ENCODE measurements at regions not wholly inside any gene's neighbourhood (a gene's known extent, or its start where the extent isn't known, plus 50 kb on each side); places are given as distances from the start of the nearest gene placed in this dataset.
A peak's percentile ranks its signal among the peaks of the same experiment; 100 is the strongest.

- Mint-ChIP-seq H3K27ac (peak overlapping the region; percentile 86 to 91), H3K9me3 (no peaks in the 10 kb centered on the region), H3K36me3 (peaks cover 4 to 13% of the 10 kb centered on the region in 2 donors)
- ATAC-seq (peak; percentile 78 to 81), DNase-seq (ENCODE audit: low spot score in 2 of 2) (no peak)
These were observed 60.9 kb upstream of the CLCN4 start for GRCh38 chrX:10095698-10096432.

GRCh38 chrX:10098270-10098713 lies 58.5 kb upstream of the CLCN4 start:
- peaks cover 0 to 13% of the 10 kb centered on the region in 2 donors for H3K36me3 Mint-ChIP-seq
- DNase-seq (ENCODE audit: low spot score in 2 of 2) (peak in 1 of 2 donors; percentile 22), ATAC-seq (peak; percentile 60 to 72)
- H3K27ac Mint-ChIP-seq: peak overlapping the region; percentile 83 to 93
- no peaks in the 10 kb centered on the region for H3K9me3 Mint-ChIP-seq

GRCh38 chrX:10099411-10099810 lies 57.4 kb upstream of the CLCN4 start:
- no peak for ATAC-seq
- no peak for DNase-seq (ENCODE audit: low spot score in 2 of 2)
- peaks cover 0 to 13% of the 10 kb centered on the region in 2 donors for H3K36me3 Mint-ChIP-seq
- H3K9me3 Mint-ChIP-seq: no peaks in the 10 kb centered on the region
- H3K27ac Mint-ChIP-seq: peak overlapping the region; percentile 83 to 93

GRCh38 chrX:10101269-10101668 lies 55.5 kb upstream of the CLCN4 start:
- no peak for ATAC-seq
- H3K9me3 Mint-ChIP-seq: no peaks in the 10 kb centered on the region
- H3K36me3 Mint-ChIP-seq: peaks cover 0 to 15% of the 10 kb centered on the region in 2 donors
- no peak for DNase-seq (ENCODE audit: low spot score in 2 of 2)
- no peak overlapping the region for H3K27ac Mint-ChIP-seq

- no peak for ATAC-seq
- Mint-ChIP-seq H3K27ac (no peak overlapping the region), H3K9me3 (no peaks in the 10 kb centered on the region), H3K36me3 (peaks cover 0 to 11% of the 10 kb centered on the region in 2 donors)
- no peak for DNase-seq (ENCODE audit: low spot score in 2 of 2)
These were observed 54.6 kb upstream of the CLCN4 start for GRCh38 chrX:10102046-10102704.

GRCh38 chrX:10103023-10103422 lies 53.8 kb upstream of the CLCN4 start:
- Mint-ChIP-seq H3K36me3 (peaks cover 0 to 11% of the 10 kb centered on the region in 2 donors), H3K9me3 (no peaks in the 10 kb centered on the region), H3K27ac (no peak overlapping the region)
- DNase-seq (ENCODE audit: low spot score in 2 of 2): no peak
- no peak for ATAC-seq

- ATAC-seq (no peak), DNase-seq (ENCODE audit: low spot score in 2 of 2) (no peak)
- no peaks in the 10 kb centered on the region for H3K9me3 Mint-ChIP-seq
- H3K36me3 Mint-ChIP-seq: peaks cover 5% of the 10 kb centered on the region in 2 donors
- no peak overlapping the region for H3K27ac Mint-ChIP-seq
These were observed 51.7 kb upstream of the CLCN4 start for GRCh38 chrX:10104958-10105658.

- peak overlapping the region in 1 of 2 donors; percentile 49 for H3K27ac Mint-ChIP-seq
- peaks cover 12 to 13% of the 10 kb centered on the region in 2 donors for H3K36me3 Mint-ChIP-seq
- DNase-seq (ENCODE audit: low spot score in 2 of 2): peak in 1 of 2 donors; percentile 34
- no peaks in the 10 kb centered on the region for H3K9me3 Mint-ChIP-seq
- ATAC-seq: peak; percentile 27 to 57
These were observed 50.0 kb upstream of the CLCN4 start for GRCh38 chrX:10106806-10107205.

Data from activated naive CD4-positive, alpha-beta T cell treated with anti-CD3 and anti-CD28 coated beads, Interleukin-2, amount 50 U/mL, for 72 hours (primary cell).